Pancreas (tissue), 10 donors: ENCODE measurements at regions not wholly inside any gene's neighbourhood (a gene's known extent, or its start where the extent isn't known, plus 50 kb on each side); places are given as distances from the start of the nearest gene placed in this dataset.

Experiments used
- ATAC-seq, 4 donors: fragments of 200-7000 bp; cut with Tn5 transposase; one replicate each; pipeline versions ENCODE4 v1.8.0 to v1.9.1; 2020; ENCODE audit warnings: mild to moderate bottlenecking in 4 of 4, moderate library complexity in 4 of 4
- DNase-seq, 6 donors: peaks; one replicate each; pipeline ENCODE4 v3.0.0-alpha.2; 2020
- FAIRE-seq: peaks from 2 replicates; lab custom pipeline; 2012; peaks lifted over from hg19 to GRCh38; lab: Jason Lieb, UNC
- H3K27ac ChIP-seq, 4 donors: fragments of 200-600 bp; sonication (generic); 1 replicate in 3 of 4; 2 replicates in 1 of 4; pipeline versions ENCODE4 v1.5.0 to v1.8.0; 2020
- H3K27me3 ChIP-seq, 4 donors: fragments of 200-600 bp; one replicate each; pipeline ENCODE4 v1.8.0; 2021
- H3K36me3 ChIP-seq, 3 donors: fragments of 200-600 bp; sonication (generic) in 1 of 3; one replicate each; pipeline versions ENCODE4 v1.5.0 to v1.8.0; 2020 to 2021
- H3K4me1 ChIP-seq, 3 donors: fragments of 200-600 bp; one replicate each; pipeline ENCODE4 v1.8.0; 2021
- H3K4me3 ChIP-seq, 4 donors: fragments of 200-600 bp; sonication (generic) in 2 of 4; one replicate each; pipeline versions ENCODE4 v1.5.0 to v1.8.0; 2020 to 2021
- H3K9me3 ChIP-seq, 4 donors: fragments of 200-600 bp; one replicate each; pipeline ENCODE4 v1.8.0; 2021
- WGBS, 2 donors: extraction: QIAGEN DNeasy Blood & Tissue Kit; methylation state at CpG; one replicate each; pipeline ENCODE4 v1.1.7; 2013; 5-methylcytosine and 5-hydroxymethylcytosine counted together
- intact Hi-C, 3 donors: fragments of 100-400 bp; cut with DNase I; formaldehyde crosslinking; loops; one replicate each; pipeline versions ENCODE4 v1.11.1 to v1.14.2; 2022
- TF ChIP-seq, protein P1 (sequence below), 4 donors: fragments of 200-600 bp; sonication (generic) in 3 of 4; IDR thresholded peaks; one replicate each; pipeline versions ENCODE4 v1.5.0 to v1.8.0; 2021; ENCODE audit warnings: antibody characterized with exemption in 4 of 4
- donor health status: healthy with polysubstance abuse.
- donor health status: DM: no; HTN: no; CAD: no; lungs with moderate emphysema.
- donor health status: DM: no; HTN: no; CAD: no.
- donor health status: control.
- donor health status: control.
- donor health status: Bipolar disorder and iron deficiency.
- donor health status: DM: yes; HTN: yes; CAD: no.
- donor health status: DM: no; HTN: no; CAD: no.
- donor health status: DM: no; HTN: no; CAD: no.
- donor health status: DM: yes; HTN: yes; CAD: no.

DNA sequence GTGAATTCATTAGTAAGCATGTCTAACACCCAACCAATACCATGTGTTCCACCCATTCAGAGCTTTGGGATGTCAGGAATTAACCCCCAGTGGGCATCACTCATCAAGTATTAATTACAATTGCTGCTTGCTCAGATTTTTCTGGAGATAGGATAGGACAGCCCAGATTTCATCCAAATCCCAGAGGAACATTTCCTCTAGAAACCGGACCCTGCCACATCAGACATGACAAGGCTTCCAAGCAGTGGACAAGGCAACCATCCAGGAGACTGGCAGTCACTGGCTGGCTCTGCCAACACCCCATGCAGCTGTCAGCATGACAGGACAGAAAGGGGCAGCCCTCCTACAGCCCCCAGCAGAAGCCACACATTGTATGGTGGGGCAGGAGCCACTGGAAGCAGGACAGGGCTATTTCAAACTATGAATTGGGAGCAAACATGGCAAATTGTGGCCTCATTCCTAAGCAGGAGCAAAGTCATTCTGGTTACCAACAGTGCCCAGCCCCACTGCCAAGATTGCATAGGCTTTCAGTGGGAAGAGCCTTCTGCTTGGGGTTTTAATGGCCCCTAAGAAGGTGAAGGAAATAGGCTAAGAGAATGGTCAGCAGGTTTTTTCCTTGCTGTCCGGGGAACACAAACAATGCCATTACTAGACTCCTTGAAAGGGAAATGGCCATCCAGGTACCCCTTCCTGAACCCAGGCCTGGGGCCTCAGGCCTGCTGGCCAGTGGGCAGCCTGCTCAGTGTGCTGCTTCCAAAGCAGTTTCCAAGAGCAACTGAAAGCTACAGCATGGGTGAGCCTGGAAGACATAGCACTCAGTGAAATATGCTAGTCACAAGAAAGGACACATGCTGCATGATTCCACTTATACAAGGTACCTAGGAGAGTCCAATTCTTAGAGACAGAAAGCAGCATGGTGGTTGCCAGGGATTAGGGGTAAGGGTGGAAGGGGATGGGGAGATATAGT, 294.7 kb upstream of the SLC30A5 start:
- H3K4me3 ChIP-seq, result no peak overlapping the region
- H3K27ac ChIP-seq, result no peak overlapping the region
- intact Hi-C loops, result no loop called here
- DNase-seq (no peak), FAIRE-seq (no peak), ATAC-seq (no peak)
- TF ChIP-seq, protein P1, sequence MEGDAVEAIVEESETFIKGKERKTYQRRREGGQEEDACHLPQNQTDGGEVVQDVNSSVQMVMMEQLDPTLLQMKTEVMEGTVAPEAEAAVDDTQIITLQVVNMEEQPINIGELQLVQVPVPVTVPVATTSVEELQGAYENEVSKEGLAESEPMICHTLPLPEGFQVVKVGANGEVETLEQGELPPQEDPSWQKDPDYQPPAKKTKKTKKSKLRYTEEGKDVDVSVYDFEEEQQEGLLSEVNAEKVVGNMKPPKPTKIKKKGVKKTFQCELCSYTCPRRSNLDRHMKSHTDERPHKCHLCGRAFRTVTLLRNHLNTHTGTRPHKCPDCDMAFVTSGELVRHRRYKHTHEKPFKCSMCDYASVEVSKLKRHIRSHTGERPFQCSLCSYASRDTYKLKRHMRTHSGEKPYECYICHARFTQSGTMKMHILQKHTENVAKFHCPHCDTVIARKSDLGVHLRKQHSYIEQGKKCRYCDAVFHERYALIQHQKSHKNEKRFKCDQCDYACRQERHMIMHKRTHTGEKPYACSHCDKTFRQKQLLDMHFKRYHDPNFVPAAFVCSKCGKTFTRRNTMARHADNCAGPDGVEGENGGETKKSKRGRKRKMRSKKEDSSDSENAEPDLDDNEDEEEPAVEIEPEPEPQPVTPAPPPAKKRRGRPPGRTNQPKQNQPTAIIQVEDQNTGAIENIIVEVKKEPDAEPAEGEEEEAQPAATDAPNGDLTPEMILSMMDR (IDR thresholded peaks at IDR 0.05), result no peak
- 87 to 97% methylated on average over 2 of the region's 2 CpGs for WGBS, 2 donors
- H3K36me3 ChIP-seq, result no peaks in the 10 kb centered on the region
- H3K4me1 ChIP-seq, result no peaks in the 10 kb centered on the region
- no peaks in the 10 kb centered on the region for H3K9me3 ChIP-seq
- no peaks in the 10 kb centered on the region for H3K27me3 ChIP-seq

DNA sequence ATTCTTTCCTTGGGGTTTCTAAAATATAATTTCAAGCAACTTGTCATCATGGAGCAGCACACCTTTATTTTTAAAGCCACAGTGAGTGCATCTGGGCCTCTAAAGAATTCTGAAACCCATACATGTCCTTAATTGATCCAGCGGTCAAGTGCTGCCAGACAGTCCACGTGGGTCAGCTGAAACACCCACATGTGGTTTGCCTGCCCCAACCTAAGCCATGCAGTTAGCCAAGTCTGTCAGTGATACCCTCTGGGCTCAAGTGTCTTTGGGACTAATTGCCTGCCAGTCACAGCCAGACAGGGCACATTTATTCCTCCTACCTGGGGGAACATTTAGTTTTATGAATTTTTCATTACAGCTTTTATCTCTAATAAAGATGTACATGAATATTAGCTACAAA, 291.4 kb upstream of the SLC30A5 start:
- DNase-seq (no peak), FAIRE-seq (no peak), ATAC-seq (no peak)
- TF ChIP-seq, protein P1 (IDR thresholded peaks at IDR 0.05), result no peak
- intact Hi-C loops, result no loop called here
- Histone ChIP-seq H3K27me3 (no peaks in the 10 kb centered on the region), H3K4me3 (no peak overlapping the region), H3K27ac (no peak overlapping the region), H3K4me1 (no peaks in the 10 kb centered on the region), H3K36me3 (no peaks in the 10 kb centered on the region), H3K9me3 (no peaks in the 10 kb centered on the region)
- WGBS, 2 donors, result 75 to 82% methylated on average over 2 of the region's 2 CpGs

DNA sequence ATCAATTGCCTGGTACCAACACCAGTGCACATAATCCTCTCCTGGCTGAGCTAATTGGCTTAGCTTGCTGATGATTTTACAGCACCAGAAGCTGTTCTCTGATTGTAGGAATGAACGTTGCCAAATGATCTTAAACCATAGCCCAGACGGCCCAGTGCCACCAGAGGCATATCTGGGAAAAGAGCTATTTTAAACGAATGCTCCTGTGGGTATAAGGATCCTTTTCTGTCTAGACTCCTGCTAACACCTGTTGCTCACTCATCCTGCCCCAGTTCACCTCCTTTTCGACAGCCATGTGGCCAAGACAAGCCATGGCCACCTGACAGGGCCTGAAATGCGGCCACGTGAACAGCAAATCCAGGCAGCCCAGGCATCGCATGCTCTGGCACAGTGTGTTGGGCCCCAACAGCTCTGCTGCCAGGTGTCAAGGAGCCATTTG, 289.9 kb upstream of the SLC30A5 start:
- Histone ChIP-seq H3K4me1 (no peaks in the 10 kb centered on the region), H3K9me3 (no peaks in the 10 kb centered on the region), H3K36me3 (no peaks in the 10 kb centered on the region), H3K27ac (no peak overlapping the region), H3K27me3 (no peaks in the 10 kb centered on the region), H3K4me3 (no peak overlapping the region)
- TF ChIP-seq, protein P1 (IDR thresholded peaks at IDR 0.05), result no peak
- WGBS, 2 donors, result 67 to 79% methylated on average over 7 of the region's 7 CpGs
- intact Hi-C loops, result no loop called here
- DNase-seq (no peak), ATAC-seq (no peak), FAIRE-seq (no peak)

DNA sequence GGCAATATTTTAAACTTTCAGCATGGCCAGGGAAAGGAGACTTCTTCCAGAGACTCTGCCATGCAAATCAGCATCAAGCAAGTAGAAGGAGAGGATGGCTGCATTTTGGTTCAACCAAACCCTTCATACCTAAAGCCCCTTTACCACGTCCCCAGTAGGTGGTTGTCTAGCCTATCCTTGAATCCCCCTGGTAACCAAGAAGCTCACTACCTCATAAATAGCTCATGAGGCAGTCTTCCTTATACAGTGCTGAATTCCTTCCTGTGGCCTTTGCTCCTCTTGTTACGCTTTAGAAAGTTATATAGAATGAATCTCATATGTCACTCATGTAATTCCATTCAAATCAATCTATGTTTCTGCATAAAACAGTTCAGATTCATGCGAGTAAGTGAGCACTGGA, 289.5 kb upstream of the SLC30A5 start:
- Histone ChIP-seq H3K27me3 (no peaks in the 10 kb centered on the region), H3K36me3 (no peaks in the 10 kb centered on the region), H3K27ac (no peak overlapping the region), H3K9me3 (no peaks in the 10 kb centered on the region), H3K4me3 (no peak overlapping the region), H3K4me1 (no peaks in the 10 kb centered on the region)
- ATAC-seq (no peak), DNase-seq (no peak), FAIRE-seq (no peak)
- WGBS, 2 donors, result 66 to 85% methylated on average over 3 of the region's 3 CpGs
- intact Hi-C loops, result no loop called here
- TF ChIP-seq, protein P1 (IDR thresholded peaks at IDR 0.05), result no peak

DNA sequence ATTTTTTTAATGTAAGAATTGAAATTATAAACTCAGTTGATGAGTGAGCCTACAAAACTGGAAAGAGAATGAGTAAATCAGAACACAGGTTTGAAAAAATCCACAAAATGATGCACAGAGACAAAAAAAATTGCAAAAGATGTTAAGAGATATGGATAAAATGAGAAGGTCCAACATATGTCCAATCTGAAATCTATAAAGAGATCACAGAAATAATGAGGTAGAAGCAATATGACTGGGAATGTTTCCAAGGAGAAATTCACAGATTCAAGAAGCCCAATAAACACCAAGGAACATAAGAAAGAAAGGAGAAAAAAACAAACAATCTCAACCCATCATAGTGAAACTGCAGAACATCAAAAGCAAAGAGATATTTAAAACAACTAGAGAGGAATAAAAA, 288.4 kb upstream of the SLC30A5 start:
- no peaks in the 10 kb centered on the region for H3K36me3 ChIP-seq
- intact Hi-C loops, result no loop called here
- DNase-seq (no peak), ATAC-seq (no peak), FAIRE-seq (no peak)
- no peak overlapping the region for H3K27ac ChIP-seq
- no peaks in the 10 kb centered on the region for H3K9me3 ChIP-seq
- TF ChIP-seq, protein P1 (IDR thresholded peaks at IDR 0.05), result no peak
- no peaks in the 10 kb centered on the region for H3K4me1 ChIP-seq
- no peaks in the 10 kb centered on the region for H3K27me3 ChIP-seq
- H3K4me3 ChIP-seq, result no peak overlapping the region
